ENCODE measurements at regions not wholly inside any gene's neighbourhood (a gene's known extent, or its start where the extent isn't known, plus 50 kb on each side); places are given as distances from the start of the nearest gene placed in this dataset.

DNA sequence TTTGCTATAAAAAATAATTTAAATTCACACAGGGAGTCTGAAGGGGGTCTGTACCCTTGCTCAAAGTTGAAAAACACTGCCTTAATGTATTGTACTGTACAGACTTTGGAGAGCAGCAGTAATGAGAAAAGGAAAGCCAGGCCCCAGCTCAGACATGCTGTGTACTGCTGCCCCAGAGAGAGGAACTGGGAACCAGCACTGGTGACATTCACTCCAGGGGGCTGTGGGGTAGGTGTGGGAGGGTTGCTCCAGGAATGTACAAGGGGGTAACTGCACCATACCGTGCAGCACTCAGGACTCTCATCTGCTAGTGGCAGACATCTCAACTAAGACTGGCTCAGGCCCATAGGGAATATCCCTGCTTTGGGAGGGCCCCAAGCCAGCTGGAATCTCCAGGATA, 146.0 kb upstream of the RMP24 start:
- TF ChIP-seq, protein P1, sequence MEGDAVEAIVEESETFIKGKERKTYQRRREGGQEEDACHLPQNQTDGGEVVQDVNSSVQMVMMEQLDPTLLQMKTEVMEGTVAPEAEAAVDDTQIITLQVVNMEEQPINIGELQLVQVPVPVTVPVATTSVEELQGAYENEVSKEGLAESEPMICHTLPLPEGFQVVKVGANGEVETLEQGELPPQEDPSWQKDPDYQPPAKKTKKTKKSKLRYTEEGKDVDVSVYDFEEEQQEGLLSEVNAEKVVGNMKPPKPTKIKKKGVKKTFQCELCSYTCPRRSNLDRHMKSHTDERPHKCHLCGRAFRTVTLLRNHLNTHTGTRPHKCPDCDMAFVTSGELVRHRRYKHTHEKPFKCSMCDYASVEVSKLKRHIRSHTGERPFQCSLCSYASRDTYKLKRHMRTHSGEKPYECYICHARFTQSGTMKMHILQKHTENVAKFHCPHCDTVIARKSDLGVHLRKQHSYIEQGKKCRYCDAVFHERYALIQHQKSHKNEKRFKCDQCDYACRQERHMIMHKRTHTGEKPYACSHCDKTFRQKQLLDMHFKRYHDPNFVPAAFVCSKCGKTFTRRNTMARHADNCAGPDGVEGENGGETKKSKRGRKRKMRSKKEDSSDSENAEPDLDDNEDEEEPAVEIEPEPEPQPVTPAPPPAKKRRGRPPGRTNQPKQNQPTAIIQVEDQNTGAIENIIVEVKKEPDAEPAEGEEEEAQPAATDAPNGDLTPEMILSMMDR (IDR thresholded peaks at IDR 0.05; ENCODE audit: borderline replicate concordance, extremely low read depth, low read length, poor library complexity, severe bottlenecking): no peak
- TF ChIP-seq EZH2 (IDR thresholded peaks at IDR 0.05; ENCODE audit: borderline replicate concordance, low read depth, low read length, severe bottlenecking): no peak
